GM21390 (cell line): ENCODE measurements at regions not wholly inside any gene's neighbourhood (a gene's known extent, or its start where the extent isn't known, plus 50 kb on each side); places are given as distances from the start of the nearest gene placed in this dataset.

Experiments used
- ATAC-seq: cut with Tn5 transposase; IDR thresholded peaks from one replicate; pipeline ENCODE4 v1.9.1; 2021; ENCODE audit not compliant: unreplicated experiment

DNA sequence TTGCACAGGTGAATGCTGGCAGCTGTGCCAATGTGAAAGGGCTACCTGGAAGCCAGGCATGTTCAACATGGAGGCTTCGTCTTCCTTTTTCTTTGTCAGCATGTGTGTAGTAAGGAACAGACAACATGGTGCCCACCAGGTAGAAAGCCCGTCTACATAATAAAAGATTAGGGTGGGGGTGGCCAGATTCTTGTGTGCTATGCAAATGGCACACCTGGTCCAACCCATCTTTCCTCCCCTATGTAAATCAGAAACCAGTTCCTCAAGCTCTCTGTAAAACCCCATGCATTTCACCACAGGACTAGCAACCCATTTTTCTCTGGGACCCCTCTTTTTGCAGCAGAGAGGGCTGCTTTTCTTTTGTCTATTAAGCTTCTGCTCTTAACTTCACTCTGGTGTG lies 72.3 kb upstream of the ZP4 start:
- no peak for ATAC-seq

DNA sequence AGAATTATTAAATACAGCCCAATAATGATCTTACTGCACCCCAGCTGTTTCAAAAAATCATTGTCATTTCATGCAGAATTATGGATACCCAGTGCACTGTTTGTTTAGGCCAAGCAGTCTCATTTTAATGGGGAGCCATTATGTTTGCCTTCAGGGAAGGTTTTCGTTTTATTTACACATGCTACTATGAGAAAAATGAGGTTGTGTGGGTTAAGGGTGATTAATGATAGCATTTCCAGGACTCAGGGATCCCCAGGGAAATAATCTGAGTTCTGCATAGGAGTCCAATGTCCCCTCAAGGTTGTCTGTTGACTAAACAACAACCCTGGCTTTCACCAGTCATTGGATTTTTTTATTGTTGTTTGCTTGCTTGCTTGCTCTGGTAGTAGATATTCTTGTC lies 71.0 kb upstream of the ZP4 start:
- no peak for ATAC-seq

DNA sequence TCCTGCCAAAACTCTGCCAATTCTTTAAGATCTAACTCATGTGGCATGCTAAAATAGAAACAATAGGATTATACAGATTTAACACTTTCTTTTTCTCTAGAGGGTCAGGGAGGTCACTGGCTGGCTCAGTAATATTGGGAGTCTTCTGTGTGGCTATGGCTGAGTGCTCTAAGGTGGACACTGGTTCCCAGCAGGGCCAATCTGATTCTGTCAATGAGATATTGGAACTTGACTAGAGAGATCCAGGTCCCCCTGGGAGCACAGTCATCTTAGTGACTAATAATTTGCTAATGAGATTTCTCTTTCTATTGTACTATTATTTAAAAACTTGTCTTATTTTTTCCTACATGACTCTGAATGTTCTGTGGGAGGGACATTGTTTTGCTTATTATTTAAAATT lies 69.1 kb upstream of the ZP4 start:
- no peak for ATAC-seq

DNA sequence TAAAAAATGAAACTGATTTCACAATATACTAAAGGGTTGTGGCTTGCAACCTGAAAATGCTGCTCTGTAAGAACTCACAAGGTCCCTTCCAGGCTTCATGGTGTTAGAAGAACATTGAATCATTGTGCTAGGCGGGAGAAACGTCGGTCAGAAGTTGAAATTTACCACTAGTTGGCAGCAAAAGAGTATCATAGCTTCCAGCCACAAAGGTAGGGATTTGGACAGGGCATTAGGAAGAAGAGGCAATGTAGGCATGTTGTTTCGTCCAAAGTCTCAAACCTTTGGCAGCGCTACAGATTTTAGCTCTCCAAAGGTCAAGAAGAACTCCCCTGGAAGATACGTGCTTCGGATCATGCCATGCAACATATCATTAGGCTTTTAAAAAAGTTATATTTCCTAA lies 62.5 kb upstream of the ZP4 start:
- no peak for ATAC-seq
